H9 (cell line): ENCODE measurements at regions not wholly inside any gene's neighbourhood (a gene's known extent, or its start where the extent isn't known, plus 50 kb on each side); places are given as distances from the start of the nearest gene placed in this dataset.

Experiments
- DNase-seq: peaks from one replicate; pipeline ENCODE4 v3.0.0-alpha.2; 2017
- H2AFZ ChIP-seq: one replicate; pipeline ENCODE4 v1.6.1; 2013; ENCODE audit warnings: mild to moderate bottlenecking, low read length, control low read depth, moderate library complexity
- H2AK5ac ChIP-seq: 2 replicates; pipeline ENCODE4 v1.6.1; 2013; ENCODE audit warnings: low read length, control low read depth, mixed read lengths; ENCODE audit not compliant: insufficient read length
- H2BK120ac ChIP-seq: one replicate; pipeline ENCODE4 v1.6.1; 2013; ENCODE audit warnings: low read depth, mild to moderate bottlenecking, low read length, control low read depth, inconsistent platforms; ENCODE audit not compliant: poor library complexity, severe bottlenecking
- H2BK12ac ChIP-seq: 2 replicates; pipeline ENCODE4 v1.6.1; 2013; ENCODE audit warnings: low read length, control low read depth, mixed read lengths, low read depth; ENCODE audit not compliant: insufficient read length
- H2BK15ac ChIP-seq: 2 replicates; pipeline ENCODE4 v1.6.1; 2013; ENCODE audit warnings: low read depth, low read length, control low read depth
- H2BK20ac ChIP-seq: one replicate; pipeline ENCODE4 v1.6.1; 2013; ENCODE audit warnings: low read depth, mild to moderate bottlenecking, low read length, control low read depth, inconsistent platforms; ENCODE audit not compliant: poor library complexity, severe bottlenecking
- H2BK5ac ChIP-seq: 2 replicates; pipeline ENCODE4 v1.6.1; 2013; ENCODE audit warnings: low read length, control low read depth, mixed read lengths; ENCODE audit not compliant: insufficient read length
- H3K14ac ChIP-seq: 2 replicates; pipeline ENCODE4 v1.6.1; 2013; ENCODE audit warnings: low read length, control low read depth; ENCODE audit not compliant: insufficient read depth
- H3K18ac ChIP-seq: 2 replicates; pipeline ENCODE4 v1.6.1; 2013; ENCODE audit warnings: low read depth, mild to moderate bottlenecking, mixed read lengths, low read length, control low read depth; ENCODE audit not compliant: insufficient read length
- H3K23ac ChIP-seq: 2 replicates; pipeline ENCODE4 v1.6.1; 2013; ENCODE audit warnings: low read length, control low read depth, mixed read lengths, low read depth; ENCODE audit not compliant: insufficient read length
- H3K23me2 ChIP-seq: 2 replicates; pipeline ENCODE4 v1.6.1; 2013; ENCODE audit warnings: low read depth, mild to moderate bottlenecking, mixed read lengths, low read length, control low read depth; ENCODE audit not compliant: insufficient read length, poor library complexity, severe bottlenecking
- H3K27ac ChIP-seq: 2 replicates; pipeline ENCODE4 v1.5.1; 2013; ENCODE audit warnings: low read length, control low read depth, mixed read lengths, low read depth; ENCODE audit not compliant: insufficient read length
- H3K27me3 ChIP-seq: 2 replicates; pipeline ENCODE4 v1.6.1; 2013; ENCODE audit warnings: low read length, control low read depth, inconsistent platforms; ENCODE audit not compliant: insufficient read depth
- H3K4ac ChIP-seq: 2 replicates; pipeline ENCODE4 v1.6.1; 2013; ENCODE audit warnings: low read depth, mild to moderate bottlenecking, control low read depth, inconsistent platforms, low read length, moderate library complexity
- H3K4me1 ChIP-seq: 2 replicates; pipeline ENCODE4 v1.6.1; 2013; ENCODE audit warnings: low read length, control low read depth, inconsistent platforms; ENCODE audit not compliant: insufficient read depth
- H3K4me2 ChIP-seq: 2 replicates; pipeline ENCODE4 v1.6.1; 2013; ENCODE audit warnings: low read length, control low read depth, mixed read lengths; ENCODE audit not compliant: insufficient read length, insufficient read depth
- H3K56ac ChIP-seq: 2 replicates; pipeline ENCODE4 v1.6.1; 2013; ENCODE audit warnings: low read depth, mild to moderate bottlenecking, mixed read lengths, low read length, control low read depth; ENCODE audit not compliant: insufficient read length
- H3K79me1 ChIP-seq: 2 replicates; pipeline ENCODE4 v1.6.1; 2013; ENCODE audit warnings: low read depth, mild to moderate bottlenecking, moderate library complexity, low read length, control low read depth, inconsistent platforms; ENCODE audit not compliant: insufficient read depth, poor library complexity, severe bottlenecking
- H3K79me2 ChIP-seq: 2 replicates; pipeline ENCODE4 v1.6.1; 2013; ENCODE audit warnings: low read length, control low read depth, inconsistent platforms; ENCODE audit not compliant: insufficient read depth
- H3K9ac ChIP-seq: 2 replicates; pipeline ENCODE4 v1.6.1; 2013; ENCODE audit warnings: low read length, control low read depth, mixed read lengths; ENCODE audit not compliant: insufficient read length; ENCODE audit errors: extremely low read depth
- H3K9me3 ChIP-seq: one replicate; pipeline ENCODE4 v1.6.1; 2013; ENCODE audit warnings: low read depth, low read length, inconsistent platforms; ENCODE audit not compliant: control insufficient read depth
- H3T11ph ChIP-seq: one replicate; pipeline ENCODE4 v1.6.1; 2013; ENCODE audit warnings: mild to moderate bottlenecking, low read length, control low read depth, inconsistent platforms
- H4K20me1 ChIP-seq: one replicate; pipeline ENCODE4 v1.6.1; 2013; ENCODE audit not compliant: control insufficient read depth, insufficient read length, insufficient read depth
- H4K5ac ChIP-seq: 2 replicates; pipeline ENCODE4 v1.6.1; 2013; ENCODE audit warnings: low read depth, mild to moderate bottlenecking, mixed read lengths, low read length, control low read depth; ENCODE audit not compliant: insufficient read length
- H4K8ac ChIP-seq: replicated peaks from 2 replicates; pipeline ENCODE4 v1.6.1; 2013; ENCODE audit warnings: low read length, control low read depth, mixed read lengths, low read depth; ENCODE audit not compliant: insufficient read length
- H4K91ac ChIP-seq: 2 replicates; pipeline ENCODE4 v1.6.1; 2013; ENCODE audit warnings: low read depth, mild to moderate bottlenecking, moderate library complexity, mixed read lengths, low read length, control low read depth; ENCODE audit not compliant: insufficient read length
- H3K27ac Mint-ChIP-seq, 3 experiments: 2 replicates in 2 of 3; 3 replicates in 1 of 3; pipeline ENCODE4 v1.8.0; 2020 to 2021; ENCODE audit warnings: mixed read lengths in 3 of 3, mild to moderate bottlenecking in 1 of 3, moderate library complexity in 1 of 3
- H3K27me3 Mint-ChIP-seq: 2 replicates; pipeline ENCODE4 v1.8.0; 2021; ENCODE audit warnings: low read depth, mild to moderate bottlenecking, moderate library complexity, mixed read lengths
- H3K36me3 Mint-ChIP-seq, 3 experiments: 2 replicates in 2 of 3; 3 replicates in 1 of 3; pipeline ENCODE4 v1.8.0; 2020 to 2021; ENCODE audit warnings: low read depth in 3 of 3, mixed read lengths in 3 of 3; ENCODE audit not compliant: insufficient read depth in 1 of 3
- H3K4me1 Mint-ChIP-seq, 2 experiments: 2 replicates each; pipeline ENCODE4 v1.8.0; 2020; ENCODE audit warnings: mixed read lengths in 2 of 2
- H3K4me3 Mint-ChIP-seq, 2 experiments: 2 replicates in 1 of 2; 3 replicates in 1 of 2; pipeline ENCODE4 v1.8.0; 2020 to 2021; ENCODE audit warnings: mild to moderate bottlenecking in 2 of 2, mixed read lengths in 2 of 2, moderate library complexity in 1 of 2
- H3K9me3 Mint-ChIP-seq, 2 experiments: 2 replicates in 1 of 2; 3 replicates in 1 of 2; pipeline ENCODE4 v1.8.0; 2020; ENCODE audit warnings: mild to moderate bottlenecking in 2 of 2, mixed read lengths in 2 of 2, moderate library complexity in 1 of 2
- CTCF ChIP-seq: fragments of 200-600 bp; sonication (generic); conservative IDR thresholded peaks from 3 replicates; pipeline ENCODE4 v1.8.0; 2021; ENCODE audit warnings: antibody characterized with exemption, mild to moderate bottlenecking
- WGBS: extraction: QIAGEN DNeasy Blood & Tissue Kit; methylation state at CpG from one replicate; pipeline ENCODE4 v1.1.7; 2013; ENCODE audit warnings: missing lambda C conversion rate, low lambda C conversion rate, mixed read lengths; ENCODE audit not compliant: insufficient read length; ENCODE audit errors: extremely low coverage; 5-methylcytosine and 5-hydroxymethylcytosine counted together

- DNase-seq: no peak
- Histone ChIP-seq H3K4me1 (no peaks in the 10 kb centered on the region), H3T11ph (no peak overlapping the region), H3K79me1 (no peaks in the 10 kb centered on the region), H2BK12ac (no peak overlapping the region), H3K23me2 (no peaks in the 10 kb centered on the region), H2AK5ac (no peak overlapping the region), H3K4ac (no peak overlapping the region), H4K5ac (no peak overlapping the region), H3K27ac (no peak overlapping the region), H3K27me3 (no peaks in the 10 kb centered on the region), H2BK5ac (no peak overlapping the region), H3K23ac (no peak overlapping the region), H3K79me2 (no peaks in the 10 kb centered on the region), H3K14ac (no peak overlapping the region), H2BK20ac (no peak overlapping the region), H4K91ac (no peak overlapping the region), H3K9me3 (no peaks in the 10 kb centered on the region), H2BK15ac (no peak overlapping the region), H2BK120ac (no peak overlapping the region), H3K9ac (no peak overlapping the region), H3K18ac (no peak overlapping the region), H2AFZ (no peak overlapping the region), H3K4me2 (no peak overlapping the region), H3K56ac (no peak overlapping the region), H4K20me1 (no peaks in the 10 kb centered on the region), H4K8ac (no peak overlapping the region)
- H3K27me3 Mint-ChIP-seq: no peaks in the 10 kb centered on the region
- no peak overlapping the region for H3K4me3 Mint-ChIP-seq
- H3K4me1 Mint-ChIP-seq: peaks cover 0 to 4% of the 10 kb centered on the region in 2 experiments; a peak in 2 of 4 replicates
- H3K9me3 Mint-ChIP-seq: no peaks in the 10 kb centered on the region
- H3K36me3 Mint-ChIP-seq: no peaks in the 10 kb centered on the region
- no peak overlapping the region for H3K27ac Mint-ChIP-seq
- WGBS: no CpG with 5 or more reads among the region's 6 CpGs
- TF ChIP-seq CTCF: no peak
Measured at GRCh38 chr10:57759777-57760176, 507.9 kb downstream of the IPMK start.
